ENCODE measurements at regions not wholly inside any gene's neighbourhood (a gene's known extent, or its start where the extent isn't known, plus 50 kb on each side); places are given as distances from the start of the nearest gene placed in this dataset.
"Not testable (repeated sequence)": the region's sequence is repeated elsewhere in the genome, so short reads cannot be mapped to it uniquely, and the experiment has no call there.

DNA sequence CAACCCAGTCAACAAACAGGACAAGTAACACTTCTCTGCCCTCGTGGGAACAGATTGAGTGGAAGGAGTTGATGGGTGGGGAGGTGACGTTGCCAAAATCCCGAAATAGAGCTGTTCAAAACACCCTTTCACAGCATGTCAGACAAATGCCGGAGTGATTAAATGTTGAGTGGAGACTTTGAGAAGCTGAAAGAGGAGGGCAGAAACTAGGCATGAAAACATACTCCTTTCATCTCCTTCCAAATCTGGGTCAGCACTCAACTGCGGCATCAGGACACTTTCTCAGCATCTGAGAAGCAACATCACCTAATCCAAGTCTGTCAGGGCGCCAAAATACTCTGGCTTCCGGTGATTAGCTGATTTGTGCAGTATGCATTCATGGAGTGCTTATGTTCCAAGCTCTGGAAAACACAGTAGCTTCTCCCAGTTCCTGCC is 51.5 kb upstream of the MRI1 start:
- DNase-seq (ENCODE audit: low read depth), result no peak

DNA sequence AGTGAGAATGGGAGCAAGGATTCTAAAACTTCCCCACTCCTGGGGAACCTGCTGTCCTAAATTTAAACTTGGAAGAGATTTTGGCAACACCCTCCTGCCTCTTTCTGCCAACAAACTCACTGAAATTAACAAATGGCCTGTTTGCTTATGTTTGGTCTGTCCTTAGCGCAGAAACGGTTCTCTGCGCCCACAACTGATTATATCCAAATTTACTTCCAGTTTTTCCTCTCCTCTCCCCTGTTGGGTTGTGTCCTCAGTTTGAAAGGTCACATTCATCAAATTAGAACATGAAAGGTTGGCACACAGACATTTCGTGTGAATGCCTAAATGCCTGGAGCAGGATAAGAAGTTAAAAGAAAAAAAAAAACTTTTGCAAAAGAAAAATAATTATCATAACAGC is 56.4 kb upstream of the MRI1 start:
- no peak for DNase-seq (ENCODE audit: low read depth)

DNA sequence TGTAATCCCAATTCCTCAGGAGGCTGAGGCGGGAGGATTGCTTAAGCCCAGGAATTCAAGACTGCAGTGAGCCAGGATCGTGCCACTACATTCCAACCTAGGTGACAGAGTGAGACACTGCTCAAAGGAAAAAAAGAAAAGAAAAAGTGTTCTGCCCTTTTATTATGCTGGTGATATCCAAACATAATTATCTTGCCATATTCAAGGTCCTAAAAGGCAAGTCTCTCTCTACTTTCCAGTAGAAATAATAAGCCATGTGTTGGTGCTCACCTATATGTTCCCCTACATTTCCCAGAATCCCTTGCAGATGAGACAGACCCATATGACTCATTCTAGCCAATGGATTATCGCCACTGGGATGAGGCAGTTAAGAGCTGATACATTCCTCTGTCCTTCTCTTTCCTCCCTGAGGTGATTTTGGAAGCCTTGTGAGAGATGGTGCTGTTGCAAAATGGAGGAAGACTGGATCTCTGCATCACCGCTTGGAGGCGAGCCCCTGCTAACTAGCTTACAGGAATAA is 58.3 kb upstream of the MRI1 start:
- DNase-seq (ENCODE audit: low read depth), result no peak

DNA sequence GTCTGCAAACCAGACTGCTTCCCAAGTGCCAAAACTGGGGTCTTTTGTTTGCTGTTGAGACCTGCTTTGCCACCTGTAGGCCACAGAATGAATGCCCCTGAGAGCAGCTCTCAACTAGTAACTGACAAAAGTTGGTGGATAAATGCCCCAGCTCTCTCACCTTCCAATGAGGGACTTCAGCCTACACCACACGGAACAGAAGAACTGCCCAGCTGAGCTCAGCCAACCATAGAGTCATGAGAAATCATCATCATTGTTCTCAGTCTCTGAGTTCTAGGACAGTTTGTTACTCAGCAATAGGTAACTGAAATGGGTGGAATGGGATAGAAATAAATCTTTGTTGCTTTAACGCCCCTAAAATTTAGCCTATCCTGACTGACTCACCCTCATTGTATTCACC is 59.1 kb upstream of the MRI1 start:
- no peak for DNase-seq (ENCODE audit: low read depth)

DNA sequence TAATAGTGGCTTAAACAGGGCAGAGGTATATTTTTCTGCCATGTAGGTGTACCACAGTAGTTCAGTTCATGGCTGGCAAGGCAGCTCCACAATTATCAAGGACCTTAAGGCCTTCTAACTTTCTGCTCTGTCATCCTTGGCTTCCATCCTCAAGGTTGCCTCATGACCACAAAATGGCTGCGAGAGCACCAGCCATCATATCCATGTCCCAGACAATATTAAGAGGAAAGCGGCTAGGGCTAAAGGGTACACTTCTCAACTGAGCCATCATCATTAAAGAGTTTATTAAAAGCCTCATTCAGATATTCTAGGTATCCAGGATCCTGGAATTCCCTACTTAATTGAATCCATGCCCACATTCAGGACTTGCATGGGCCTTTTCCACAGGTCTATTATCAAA is 62.7 kb upstream of the MRI1 start:
- DNase-seq (ENCODE audit: low read depth), result no peak

DNA sequence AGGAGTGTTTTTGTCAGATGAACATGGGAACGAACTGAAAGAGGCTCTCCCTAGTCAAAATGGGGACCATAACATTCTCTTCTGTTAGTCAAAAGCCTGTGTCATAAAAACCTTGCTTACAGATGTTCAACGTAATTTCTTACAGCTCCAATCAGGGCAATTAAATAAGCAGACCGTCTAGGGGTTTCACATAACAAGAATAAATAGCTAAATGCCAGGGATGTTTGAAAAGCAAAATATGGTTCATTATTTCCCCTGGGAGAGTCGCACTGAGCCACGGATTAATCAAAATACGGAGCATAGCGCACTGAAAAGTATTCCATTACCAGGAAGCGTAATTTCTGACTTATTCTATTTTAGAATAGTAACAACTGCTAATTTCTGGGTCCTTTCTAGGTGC is 63.7 kb upstream of the MRI1 start:
- DNase-seq (ENCODE audit: low read depth), result no peak

DNA sequence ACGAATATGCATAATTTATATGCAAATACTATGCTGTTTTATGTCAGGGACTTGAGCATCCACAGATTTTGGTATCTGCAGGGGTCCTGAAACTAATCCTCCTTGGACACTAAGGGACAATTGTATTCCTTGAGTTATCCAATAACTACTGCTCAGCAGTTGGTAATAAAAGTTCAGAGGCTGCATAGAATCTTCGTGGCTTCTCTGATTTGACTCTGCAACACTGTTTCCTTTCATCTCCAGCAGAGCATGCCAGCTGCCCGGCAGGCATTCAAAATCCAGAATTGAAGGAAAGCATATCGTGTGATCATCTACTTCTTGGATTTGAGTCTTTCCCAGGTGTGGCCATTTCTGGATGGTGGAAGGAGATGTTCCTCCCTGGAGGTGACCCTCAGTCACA is 64.5 kb upstream of the MRI1 start:
- no peak for DNase-seq (ENCODE audit: low read depth)

DNA sequence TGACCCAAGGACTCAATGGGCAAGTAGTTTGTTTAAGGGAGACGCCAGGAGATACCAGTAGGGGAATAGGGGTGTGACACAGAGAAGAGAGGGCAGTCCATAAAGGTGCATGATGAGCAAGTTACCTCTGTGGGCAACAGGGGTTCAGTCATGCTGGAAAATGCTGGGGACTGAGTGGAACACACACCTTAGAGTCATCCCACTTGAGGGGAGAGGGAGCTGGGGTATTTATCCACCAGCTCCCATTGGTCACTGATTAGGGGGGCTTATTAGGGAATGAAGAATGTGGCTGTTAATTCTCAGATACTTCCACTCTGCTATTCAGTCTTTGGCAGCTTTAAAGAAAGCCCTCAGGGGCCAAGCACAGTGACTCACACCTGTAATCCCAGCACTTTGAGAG is 67.5 kb upstream of the MRI1 start:
- no peak for DNase-seq (ENCODE audit: low read depth)

DNA sequence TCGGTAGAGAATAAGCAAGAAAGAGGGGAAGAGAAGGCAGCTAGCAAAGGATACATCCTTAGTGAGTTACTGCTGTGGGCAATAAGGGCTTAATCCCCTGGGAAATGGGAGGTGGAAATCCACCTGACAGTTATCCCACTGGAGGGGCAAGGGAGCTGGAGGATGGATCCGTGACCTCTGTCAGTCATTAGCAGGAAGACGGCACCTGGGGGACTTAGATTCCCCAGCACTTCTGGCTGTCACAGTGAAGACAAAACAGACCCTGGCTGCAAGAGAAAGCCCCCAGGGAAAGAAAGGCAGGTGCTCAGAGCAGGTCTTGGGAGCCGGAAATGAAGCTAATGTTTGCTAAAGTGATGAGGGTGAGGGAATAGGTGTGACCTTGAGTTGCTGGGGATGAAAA is 70.4 kb upstream of the MRI1 start:
- no peak for DNase-seq (ENCODE audit: low read depth)

DNA sequence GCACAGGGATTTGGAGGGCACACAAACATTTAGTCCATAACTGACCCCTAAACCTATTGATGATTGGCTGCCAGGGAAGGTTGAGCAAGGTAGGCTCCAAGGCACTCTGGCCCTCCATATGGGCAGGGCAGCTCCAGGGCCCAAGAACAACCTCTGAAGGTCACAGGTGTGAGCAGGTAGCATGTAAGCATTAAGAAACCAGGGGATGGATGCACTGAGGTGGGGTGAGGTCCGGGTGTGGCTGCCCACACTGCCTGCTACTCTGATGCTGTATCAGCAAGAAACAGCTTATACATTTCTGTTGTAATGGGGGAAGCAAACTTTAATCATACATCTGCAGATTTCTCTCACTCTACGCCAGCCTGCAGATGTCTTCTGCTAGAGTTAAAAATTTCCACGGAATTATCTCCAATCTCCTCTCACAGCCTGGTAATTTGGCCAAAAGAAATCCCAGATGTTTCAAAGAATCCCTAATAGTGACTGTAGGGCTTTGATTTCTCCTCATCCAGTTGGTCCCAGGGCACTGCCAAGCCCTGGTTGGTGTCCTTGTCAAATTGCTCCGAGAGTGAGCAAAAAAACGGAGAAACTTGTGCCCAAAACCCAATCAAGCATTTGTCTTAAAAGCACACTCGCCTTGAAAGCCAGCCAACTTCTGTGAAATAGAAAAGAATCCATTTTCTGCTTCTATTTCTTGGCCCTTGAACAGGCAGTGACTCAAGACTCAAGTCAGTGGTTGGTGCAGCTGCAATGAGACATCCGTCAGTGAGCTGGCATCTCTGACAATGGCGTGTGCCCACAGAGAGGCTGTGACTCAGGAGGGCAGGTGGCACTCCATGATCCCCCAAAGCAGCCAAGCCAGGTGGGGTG is 72.5 kb upstream of the MRI1 start:
- DNase-seq (ENCODE audit: low read depth), result no peak

DNA sequence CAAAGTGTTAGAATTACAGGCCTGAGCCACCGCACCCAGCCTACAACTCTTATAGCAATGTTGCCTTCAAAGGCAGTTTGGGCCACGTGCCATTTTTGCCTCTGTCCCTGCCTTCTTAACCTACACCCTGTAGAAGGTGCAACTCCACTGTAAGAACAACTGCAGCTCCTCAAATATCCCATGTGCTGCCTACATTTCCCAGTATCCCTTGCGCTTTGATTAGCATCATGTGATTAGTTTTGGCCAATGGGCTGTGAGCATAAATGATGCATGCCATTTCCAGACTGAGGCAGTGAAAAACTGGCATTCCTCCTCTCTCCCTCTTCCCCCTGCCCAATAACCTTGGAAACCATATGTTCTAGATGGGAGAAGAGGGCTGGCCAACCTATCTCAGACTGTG is 75.2 kb upstream of the MRI1 start:
- DNase-seq (ENCODE audit: low read depth), result no peak

DNA sequence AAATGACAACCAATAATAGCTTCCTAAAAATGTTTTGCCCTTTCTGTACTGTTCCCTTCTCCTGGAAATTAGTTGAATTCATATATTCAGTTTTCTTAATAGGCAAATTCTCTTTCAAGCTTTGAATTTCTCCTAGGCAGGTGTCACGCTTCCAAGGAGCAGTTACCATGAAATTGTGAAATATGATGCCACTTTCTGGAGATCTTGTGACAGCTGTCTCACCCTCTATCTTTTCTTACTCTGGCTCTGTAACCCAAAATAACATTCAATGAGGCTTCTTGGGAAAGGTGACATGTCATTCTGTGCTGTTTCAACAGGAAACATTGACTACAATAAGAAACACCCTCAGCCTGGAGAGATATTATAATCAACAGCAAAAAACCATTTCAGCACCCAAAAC is 80.3 kb upstream of the MRI1 start:
- DNase-seq (ENCODE audit: low read depth), result no peak

DNA sequence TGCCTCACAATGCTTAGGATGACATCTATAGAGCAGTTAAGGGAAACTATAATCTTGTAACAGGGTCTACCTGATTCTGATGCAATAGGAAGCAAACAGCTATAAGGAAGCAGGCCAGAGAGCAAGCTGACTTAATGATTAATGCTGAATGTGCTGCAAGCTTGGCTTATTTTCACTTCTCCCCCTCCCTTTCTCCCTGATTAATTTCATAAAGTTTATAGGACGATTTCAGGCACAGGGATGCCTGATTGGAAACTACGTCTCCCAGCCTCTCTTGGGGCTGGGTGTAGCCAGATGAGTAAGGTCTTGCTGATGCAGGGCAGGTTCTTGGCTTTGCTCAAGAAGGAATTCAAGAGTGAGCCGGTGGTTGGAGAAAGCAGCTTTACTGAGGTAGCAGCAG is 82.8 kb upstream of the MRI1 start:
- DNase-seq (ENCODE audit: low read depth), result no peak

DNA sequence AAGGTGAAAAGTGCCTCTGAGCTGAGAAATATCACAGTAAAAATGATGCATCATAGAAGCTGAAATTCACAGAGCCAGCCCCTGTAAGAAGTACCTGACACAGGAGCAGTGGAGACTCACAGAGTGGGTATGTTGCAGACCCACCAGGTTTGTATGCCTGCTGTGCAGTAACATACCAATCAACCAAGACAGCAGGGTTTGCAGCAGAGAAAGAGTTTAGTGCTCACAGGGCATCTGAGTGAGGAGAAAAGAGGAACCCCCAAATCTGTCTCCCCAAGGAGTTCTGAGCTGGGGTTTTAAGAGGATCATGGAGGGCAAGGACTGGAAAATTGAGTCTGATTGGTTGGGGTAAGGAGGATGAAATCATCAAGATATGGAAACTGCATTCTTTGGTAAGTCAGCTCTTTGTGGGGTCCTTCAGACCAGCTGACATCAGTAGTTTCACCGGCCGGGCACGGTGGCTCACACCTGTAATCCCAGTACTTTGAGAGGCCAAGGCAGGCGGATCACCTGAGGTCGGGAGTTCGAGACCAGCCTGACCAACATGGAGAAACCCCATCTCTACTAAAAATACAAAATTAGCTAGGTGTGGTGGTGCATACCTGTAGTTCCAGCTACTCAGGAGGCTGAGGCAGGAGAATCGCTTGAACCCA is 83.5 kb upstream of the MRI1 start:
- DNase-seq (ENCODE audit: low read depth), result not testable (repeated sequence)

DNA sequence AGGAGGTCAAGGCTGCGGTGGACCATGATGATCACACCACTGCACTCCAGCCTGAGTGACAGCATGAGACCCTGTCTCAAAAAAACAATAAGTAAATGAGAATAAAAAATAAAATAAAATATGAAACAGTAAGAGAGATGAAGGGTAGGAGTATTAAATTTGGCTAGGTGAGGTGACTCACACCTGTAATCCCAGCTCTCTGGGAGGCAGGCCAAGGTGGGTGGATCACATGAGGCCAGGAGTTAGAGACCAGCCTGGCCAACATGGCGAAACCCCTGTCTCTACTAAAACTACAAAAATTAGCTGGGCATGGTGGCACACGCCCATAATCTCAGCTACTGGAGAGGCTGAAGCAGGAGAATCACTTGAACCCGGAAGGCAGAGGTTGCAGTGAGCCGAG is 87.4 kb upstream of the MRI1 start:
- not testable (repeated sequence) for DNase-seq (ENCODE audit: low read depth)

DNA sequence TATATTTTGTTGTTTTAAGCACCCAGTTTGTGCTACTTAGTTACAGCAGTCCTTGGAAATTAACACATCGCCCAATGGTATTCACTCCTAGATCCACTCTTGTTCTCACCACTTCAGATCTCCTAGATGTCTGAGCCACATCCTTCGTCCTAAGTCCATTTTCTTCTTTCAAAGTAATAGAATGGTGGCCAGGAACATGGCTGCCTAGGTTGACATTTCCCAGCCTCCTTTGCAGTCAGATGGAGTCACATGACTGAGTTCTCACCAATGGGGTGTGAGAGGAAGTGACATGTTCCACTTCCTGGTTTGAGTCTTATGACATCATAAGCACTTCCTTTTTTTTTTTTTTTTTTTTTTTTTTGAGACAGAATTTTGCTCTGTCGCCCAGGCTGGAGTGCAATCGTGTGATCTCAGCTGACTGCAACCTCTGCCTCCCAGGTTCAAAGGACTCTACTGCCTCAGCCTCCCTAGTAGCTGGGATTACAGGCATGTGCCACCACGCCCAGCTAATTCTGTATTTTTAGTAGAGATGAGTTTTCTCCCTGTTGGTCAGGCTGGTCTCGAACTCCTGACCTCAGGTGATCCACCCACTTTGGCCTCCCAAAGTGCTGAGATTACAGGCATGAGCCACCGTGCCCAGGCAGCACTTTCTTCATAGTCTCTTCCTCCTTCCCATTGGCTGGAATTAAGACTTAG is 91.7 kb upstream of the MRI1 start:
- DNase-seq (ENCODE audit: low read depth), result not testable (repeated sequence)

DNA sequence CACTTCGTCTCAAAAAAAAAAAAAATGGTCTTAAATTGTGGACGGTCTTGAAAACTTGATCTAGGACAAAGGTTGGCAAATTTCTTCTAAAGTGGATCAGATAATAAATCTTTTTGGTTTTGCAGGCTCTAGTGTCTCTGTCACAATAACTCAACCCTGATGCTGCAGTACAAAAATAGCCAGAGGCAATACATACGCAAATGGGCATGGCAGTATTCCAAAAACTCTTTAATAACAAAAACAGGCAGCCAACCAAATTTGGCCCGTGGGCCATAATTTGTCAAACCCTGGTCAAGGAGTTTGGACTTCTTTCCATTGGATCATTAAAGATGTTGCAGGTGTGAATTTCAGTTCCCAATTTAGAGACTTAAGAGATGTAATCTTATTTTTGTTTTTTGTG is 93.5 kb upstream of the MRI1 start:
- DNase-seq (ENCODE audit: low read depth), result no peak

DNA sequence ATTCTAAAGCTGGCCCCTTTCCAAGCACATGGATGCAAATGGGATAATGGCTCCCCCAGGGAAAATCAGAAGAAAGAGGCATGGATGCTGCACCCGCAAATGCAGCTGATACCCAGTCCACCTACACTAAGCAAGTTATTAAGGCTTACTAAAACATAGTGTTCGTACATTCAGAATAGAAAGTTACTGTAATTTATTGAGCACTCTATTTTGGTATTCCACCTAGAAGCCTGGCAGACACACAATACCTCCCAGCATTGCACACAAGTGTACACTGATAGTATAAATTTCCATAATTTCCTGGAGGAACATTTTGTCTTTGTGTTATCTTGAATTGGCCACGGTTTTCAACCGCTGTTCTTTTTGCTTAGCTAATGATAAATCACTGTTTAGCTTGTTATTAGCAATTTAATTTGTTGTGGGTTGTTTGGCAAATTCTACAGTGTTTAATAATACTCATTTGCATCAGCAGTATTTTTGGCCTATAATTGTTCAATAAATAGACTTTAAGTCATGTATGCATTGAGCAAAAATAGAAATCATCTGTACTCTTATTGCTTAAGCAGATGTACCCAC is 94.5 kb upstream of the MRI1 start:
- DNase-seq (ENCODE audit: low read depth), result no peak

DNA sequence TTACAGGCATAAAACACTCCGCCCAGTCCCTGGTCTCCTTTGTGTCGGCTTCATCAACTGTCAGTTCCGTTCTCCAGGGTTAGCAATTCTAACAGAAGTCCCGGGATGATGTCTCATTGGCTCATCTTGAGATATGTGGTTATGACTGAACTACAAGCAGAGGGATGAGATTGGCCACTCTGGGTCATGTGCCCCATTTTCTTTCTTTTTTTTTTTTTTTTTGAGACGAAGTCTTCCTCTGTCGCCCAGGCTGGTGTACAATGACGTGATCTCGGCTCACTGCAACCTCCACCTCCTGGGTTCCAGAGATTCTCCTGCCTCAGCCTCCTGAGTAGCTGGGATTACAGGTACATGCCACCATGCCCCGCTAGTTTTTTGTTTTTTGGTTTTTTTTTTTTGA is 95.4 kb upstream of the MRI1 start:
- DNase-seq (ENCODE audit: low read depth), result no peak

DNA sequence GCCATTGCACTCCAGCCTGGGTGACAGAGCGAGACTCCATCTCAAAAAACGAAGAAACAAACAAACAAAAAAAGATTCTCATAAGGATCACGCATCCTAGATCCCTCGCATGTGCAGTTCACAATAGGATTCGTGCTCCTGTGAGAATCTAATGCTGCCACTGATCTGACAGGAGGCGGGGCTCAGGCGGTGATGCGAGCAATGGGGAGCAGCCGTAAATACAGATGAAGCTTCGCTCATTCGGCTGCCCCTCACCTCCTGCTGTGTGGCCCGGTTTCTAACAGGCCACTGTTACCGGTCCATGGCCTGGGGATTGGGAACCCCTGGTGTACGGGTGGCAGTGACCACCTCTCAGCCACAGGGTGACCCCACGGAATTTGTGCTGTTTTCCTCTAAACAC is 98.2 kb upstream of the MRI1 start:
- no peak for DNase-seq (ENCODE audit: low read depth)

DNA sequence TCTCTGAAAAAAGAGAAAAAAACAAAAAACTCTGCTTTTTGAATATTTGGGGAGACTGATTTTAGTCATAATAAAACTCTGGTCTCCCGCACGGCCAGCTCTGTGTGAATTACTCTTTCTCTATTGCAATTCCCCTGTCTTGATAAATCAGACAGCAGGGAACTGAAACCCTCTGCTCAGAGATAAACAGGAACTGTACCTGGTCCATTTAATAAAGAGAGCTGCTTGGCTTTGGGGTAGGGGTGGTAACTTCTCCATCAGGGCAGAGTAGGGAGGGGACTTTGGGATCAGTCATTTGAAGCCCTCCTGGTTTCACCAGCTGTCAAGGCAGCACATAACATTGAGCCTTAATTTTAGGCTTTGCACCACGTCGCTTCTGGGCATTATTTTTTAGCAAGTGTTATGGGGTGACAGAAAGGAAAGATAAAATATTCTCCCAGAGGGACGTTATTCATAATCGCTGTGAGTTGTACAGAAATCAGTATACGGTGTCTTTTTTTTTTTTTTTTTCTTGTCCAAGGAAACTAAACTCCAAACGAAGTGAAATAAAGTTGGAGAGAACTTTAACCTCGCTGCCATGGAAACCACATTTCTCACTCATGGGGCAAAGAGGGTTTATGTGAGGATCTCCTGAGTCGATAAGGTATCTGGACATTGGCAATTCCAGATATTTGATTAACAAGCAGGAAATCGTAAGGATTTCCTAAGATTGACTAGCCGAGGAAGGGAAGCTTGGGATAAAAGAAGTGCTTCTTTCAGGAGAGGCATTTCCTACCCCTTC is 99.0 kb upstream of the MRI1 start:
- no peak for DNase-seq (ENCODE audit: low read depth)

All from HS-27A (cell line).